ENCODE measurements at regions not wholly inside any gene's neighbourhood (a gene's known extent, or its start where the extent isn't known, plus 50 kb on each side); places are given as distances from the start of the nearest gene placed in this dataset.

DNA sequence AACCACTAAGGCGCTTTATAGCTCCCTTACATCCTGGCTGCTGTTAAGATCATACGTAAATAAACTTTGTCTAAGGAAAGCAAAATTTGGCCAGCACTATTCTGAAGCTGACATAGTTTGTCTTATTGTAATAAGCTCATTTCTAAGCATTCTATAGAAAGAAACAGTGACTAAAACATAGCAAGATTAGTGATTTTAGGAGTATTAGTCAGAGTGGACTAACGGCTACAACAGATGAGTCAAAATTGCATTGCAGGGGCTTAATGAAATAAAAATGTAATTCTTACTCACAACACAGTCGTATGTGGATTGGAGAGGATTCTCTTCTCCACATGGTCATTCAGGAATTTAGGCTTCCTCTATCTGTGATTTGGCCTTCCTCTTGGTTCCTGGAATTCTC, 347.6 kb downstream of the GADD45G start:
- TF ChIP-seq, protein P1, sequence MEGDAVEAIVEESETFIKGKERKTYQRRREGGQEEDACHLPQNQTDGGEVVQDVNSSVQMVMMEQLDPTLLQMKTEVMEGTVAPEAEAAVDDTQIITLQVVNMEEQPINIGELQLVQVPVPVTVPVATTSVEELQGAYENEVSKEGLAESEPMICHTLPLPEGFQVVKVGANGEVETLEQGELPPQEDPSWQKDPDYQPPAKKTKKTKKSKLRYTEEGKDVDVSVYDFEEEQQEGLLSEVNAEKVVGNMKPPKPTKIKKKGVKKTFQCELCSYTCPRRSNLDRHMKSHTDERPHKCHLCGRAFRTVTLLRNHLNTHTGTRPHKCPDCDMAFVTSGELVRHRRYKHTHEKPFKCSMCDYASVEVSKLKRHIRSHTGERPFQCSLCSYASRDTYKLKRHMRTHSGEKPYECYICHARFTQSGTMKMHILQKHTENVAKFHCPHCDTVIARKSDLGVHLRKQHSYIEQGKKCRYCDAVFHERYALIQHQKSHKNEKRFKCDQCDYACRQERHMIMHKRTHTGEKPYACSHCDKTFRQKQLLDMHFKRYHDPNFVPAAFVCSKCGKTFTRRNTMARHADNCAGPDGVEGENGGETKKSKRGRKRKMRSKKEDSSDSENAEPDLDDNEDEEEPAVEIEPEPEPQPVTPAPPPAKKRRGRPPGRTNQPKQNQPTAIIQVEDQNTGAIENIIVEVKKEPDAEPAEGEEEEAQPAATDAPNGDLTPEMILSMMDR (IDR thresholded peaks at IDR 0.05), result no peak
- no peak for TF ChIP-seq RCOR1 (IDR thresholded peaks at IDR 0.05; ENCODE audit: low read length)
- TF ChIP-seq, protein P2, sequence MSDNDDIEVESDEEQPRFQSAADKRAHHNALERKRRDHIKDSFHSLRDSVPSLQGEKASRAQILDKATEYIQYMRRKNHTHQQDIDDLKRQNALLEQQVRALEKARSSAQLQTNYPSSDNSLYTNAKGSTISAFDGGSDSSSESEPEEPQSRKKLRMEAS (IDR thresholded peaks at IDR 0.05; ENCODE audit: low read depth), result no peak

Data from SK-N-SH (cell line).